HepG2 (cell line): ENCODE measurements at regions not wholly inside any gene's neighbourhood (a gene's known extent, or its start where the extent isn't known, plus 50 kb on each side); places are given as distances from the start of the nearest gene placed in this dataset.

Experiments used
- ATAC-seq: fragments of 200-7000 bp; cut with Tn5 transposase; 3 replicates; pipeline ENCODE4 v1.9.1; 2020; ENCODE audit warnings: mild to moderate bottlenecking, moderate library complexity
- BruUV-seq: library from RNA; stranded (reverse); fragments of 400-500 nt; replicated peaks from 2 replicates; lab custom pipeline; 2021; lab: Mats Ljungman, UMichigan
- CTCF ChIA-PET: fragments of 300-600 bp; formaldehyde crosslinking; extraction: SDS; loops from one replicate; lab custom pipeline; 2021; ENCODE audit warnings: low total read pairs, inconsistent platforms, low intra/inter-chr PET ratio; lab: Yijun Ruan, JAX
- POLR2A ChIA-PET: fragments of 350-600 bp; sonication (Branson Sonifier 250); formaldehyde crosslinking; loops from one replicate; lab custom pipeline; 2020; ENCODE audit warnings: antibody characterized with exemption, inconsistent platforms; lab: Yijun Ruan, JAX
- DNase-seq: peaks from one replicate; pipeline ENCODE4 v3.0.0-alpha.2; 2015; ENCODE audit warnings: low spot score
- FAIRE-seq: peaks from 3 replicates; lab custom pipeline; 2011; peaks lifted over from hg19 to GRCh38; lab: Jason Lieb, UNC
- H2AFZ ChIP-seq: one replicate; pipeline ENCODE4 v1.6.1; 2011; ENCODE audit warnings: low read length, inconsistent platforms
- H3K27ac ChIP-seq: fragments of 300-600 bp; 3 replicates; pipeline ENCODE4 v1.8.0; 2011; ENCODE audit warnings: mixed run types, mild to moderate bottlenecking, mixed read lengths, low read length, inconsistent platforms; ENCODE audit not compliant: insufficient read depth; ENCODE audit errors: extremely low read length
- H3K27me3 ChIP-seq, 2 experiments: fragments of 200-600 bp in 1 of 2; 2 replicates in 1 of 2; 3 replicates in 1 of 2; pipeline versions ENCODE4 v1.6.0 to v1.8.0; 2011; ENCODE audit warnings: low read length in 2 of 2, mild to moderate bottlenecking in 2 of 2, moderate library complexity in 2 of 2, inconsistent platforms in 1 of 2; ENCODE audit not compliant: insufficient read depth in 2 of 2, control insufficient read depth in 1 of 2
- H3K36me3 ChIP-seq, 2 experiments: fragments of 200-600 bp in 1 of 2; replicated peaks in 1 of 2; 2 replicates in 1 of 2; 3 replicates in 1 of 2; pipeline versions ENCODE4 v1.5.1 to v1.8.0; 2011; ENCODE audit warnings: low read length in 2 of 2, inconsistent platforms in 1 of 2; ENCODE audit not compliant: insufficient read depth in 2 of 2, control insufficient read depth in 1 of 2
- H3K4me1 ChIP-seq: 2 replicates; pipeline ENCODE4 v1.5.1; 2012; ENCODE audit warnings: low read length, inconsistent platforms; ENCODE audit not compliant: insufficient read depth
- H3K4me2 ChIP-seq: 2 replicates; pipeline ENCODE4 v1.6.0; 2011; ENCODE audit warnings: low read depth, low read length, inconsistent platforms
- H3K4me3 ChIP-seq, 3 experiments: fragments of 200-600 bp in 1 of 3; sonication (generic), shearing (Covaris generic) in 1 of 3; replicated peaks in 1 of 3; 2 replicates each; pipeline ENCODE4 v1.5.1; 2011 to 2016; ENCODE audit warnings: low read length in 3 of 3, inconsistent platforms in 2 of 3, low read depth in 2 of 3, mild to moderate bottlenecking in 2 of 3, control low read depth in 1 of 3, mixed read lengths in 1 of 3; ENCODE audit not compliant: insufficient read depth in 1 of 3
- H3K79me2 ChIP-seq: one replicate; pipeline ENCODE4 v1.6.1; 2011; ENCODE audit warnings: low read length, inconsistent platforms; ENCODE audit not compliant: insufficient read depth
- H3K9ac ChIP-seq: 2 replicates; pipeline ENCODE4 v1.6.0; 2011; ENCODE audit warnings: mild to moderate bottlenecking, low read depth, low read length, inconsistent platforms; ENCODE audit not compliant: insufficient read depth
- H3K9me3 ChIP-seq: 2 replicates; pipeline ENCODE4 v1.5.1; 2012; ENCODE audit warnings: mild to moderate bottlenecking, low read length
- H4K20me1 ChIP-seq: 2 replicates; pipeline ENCODE4 v1.6.0; 2011; ENCODE audit warnings: inconsistent platforms, mild to moderate bottlenecking, low read length, moderate library complexity; ENCODE audit not compliant: insufficient read depth
- BRD4 ChIP-seq: sonication (generic); formaldehyde crosslinking; IDR thresholded peaks from 2 replicates; pipeline ENCODE4 v1.4.0; 2020; ENCODE audit warnings: missing genetic modification reagents
- HNRNPH1 ChIP-seq: fragments of 200-400 bp; formaldehyde crosslinking; optimal IDR thresholded peaks from 2 replicates; pipeline ENCODE3; 2017; ENCODE audit warnings: mild to moderate bottlenecking, low read depth, low read length
- HNRNPL ChIP-seq: fragments of 200-400 bp; formaldehyde crosslinking; IDR thresholded peaks from 2 replicates; pipeline ENCODE4 v1.6.1; 2017; ENCODE audit warnings: mild to moderate bottlenecking, low read depth, low read length
- KLF11 ChIP-seq: IDR thresholded peaks from 2 replicates; pipeline ENCODE4 v1.6.1; 2016; ENCODE audit warnings: missing compliant biosample characterization
- MAFG ChIP-seq: sonication (generic); formaldehyde crosslinking; IDR thresholded peaks from 2 replicates; pipeline ENCODE4 v1.5.1; 2020; ENCODE audit warnings: mild to moderate bottlenecking, missing genetic modification reagents
- NPAS2 ChIP-seq: sonication (generic); formaldehyde crosslinking; IDR thresholded peaks from 2 replicates; pipeline ENCODE4 v1.8.0; 2022; ENCODE audit warnings: mild to moderate bottlenecking, missing genetic modification reagents, borderline replicate concordance
- POLR2AphosphoS2 ChIP-seq: IDR thresholded peaks from 2 replicates; pipeline ENCODE4 v1.6.1; 2011; ENCODE audit warnings: low read depth, low read length, improper control_type of control experiment
- TBX3 ChIP-seq: fragments of 450-650 bp; IDR thresholded peaks from 2 replicates; pipeline ENCODE4 v1.6.1; 2017; ENCODE audit warnings: antibody characterized with exemption, mild to moderate bottlenecking, inconsistent platforms, borderline replicate concordance
- ZBTB7B ChIP-seq: sonication (generic); formaldehyde crosslinking; IDR thresholded peaks from 2 replicates; pipeline ENCODE4 v1.4.0; 2020; ENCODE audit warnings: missing genetic modification reagents
- ZNF343 ChIP-seq: sonication (generic); formaldehyde crosslinking; IDR thresholded peaks from 2 replicates; pipeline ENCODE4 v1.4.0; 2020; ENCODE audit warnings: mild to moderate bottlenecking, missing genetic modification reagents
- ZNF558 ChIP-seq: sonication (generic); formaldehyde crosslinking; IDR thresholded peaks from 2 replicates; pipeline ENCODE4 v1.9.0; 2022; ENCODE audit warnings: mild to moderate bottlenecking, missing genetic modification reagents, borderline replicate concordance
- ZNF652 ChIP-seq: IDR thresholded peaks from 2 replicates; pipeline ENCODE4 v1.6.1; 2016; ENCODE audit warnings: low read depth, borderline replicate concordance
- ZNF878 ChIP-seq: sonication (generic); formaldehyde crosslinking; IDR thresholded peaks from 2 replicates; pipeline ENCODE4 v1.8.1; 2023; ENCODE audit warnings: mild to moderate bottlenecking, missing genetic modification reagents, moderate library complexity
- WGBS: methylation state at CpG from one replicate; pipeline ENCODE4 v1.1.6; 2017; ENCODE audit warnings: low lambda C conversion rate; 5-methylcytosine and 5-hydroxymethylcytosine counted together
- in situ Hi-C: cut with HindIII; loops from 2 replicates; pipeline ENCODE4 v1.10.0; 2017; ENCODE audit warnings: low pct_unique_long_range_greater_than_20kb; ENCODE audit not compliant: extremely low pct_ligation_motif_present
- intact Hi-C: fragments of 100-400 bp; cut with micrococcal nuclease; formaldehyde crosslinking; loops from one replicate; pipeline ENCODE4 v1.10.0; 2022; ENCODE audit not compliant: unreplicated experiment
- TF ChIP-seq, protein P1 (sequence below): sonication (generic); formaldehyde crosslinking; IDR thresholded peaks from 2 replicates; pipeline ENCODE4 v1.4.0; 2020; ENCODE audit warnings: missing genetic modification reagents
- TF ChIP-seq, protein P2 (sequence below): sonication (generic); formaldehyde crosslinking; IDR thresholded peaks from 2 replicates; pipeline ENCODE4 v1.5.1; 2020; ENCODE audit warnings: missing genetic modification reagents, mild to moderate bottlenecking, borderline replicate concordance

DNA sequence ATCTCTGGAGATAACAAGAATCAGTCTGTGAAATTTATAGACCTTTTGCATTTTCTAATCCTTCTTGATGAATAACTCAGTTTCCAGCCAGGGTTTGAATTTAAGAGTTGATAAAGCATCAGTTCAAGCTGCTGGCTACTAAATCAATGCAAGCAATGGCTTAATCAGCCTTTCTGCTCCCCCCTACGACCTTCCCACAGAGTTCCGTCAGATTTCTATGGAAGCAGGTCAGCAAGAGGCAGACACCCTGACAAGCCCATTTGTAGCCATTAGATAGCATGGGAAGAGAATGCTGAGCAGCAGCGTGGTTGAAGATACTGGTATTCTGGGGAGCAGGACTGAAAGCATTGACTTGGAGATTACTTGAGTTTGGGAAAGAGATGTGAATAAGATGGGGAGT is 868.1 kb downstream of the KCNJ2 start:
- Histone ChIP-seq H3K79me2 (no peaks in the 10 kb centered on the region), H3K4me2 (no peak overlapping the region), H3K27ac (no peak overlapping the region), H2AFZ (no peak overlapping the region), H3K4me3 (no peak overlapping the region), H4K20me1 (no peaks in the 10 kb centered on the region), H3K4me1 (no peaks in the 10 kb centered on the region), H3K9ac (no peak overlapping the region), H3K36me3 (no peaks in the 10 kb centered on the region), H3K9me3 (peaks cover 87% of the 10 kb centered on the region), H3K27me3 (no peaks in the 10 kb centered on the region)
- WGBS = 6% methylated on average over 3 of the region's 3 CpGs
- CTCF ChIA-PET = no interaction called here
- ATAC-seq (no peak), FAIRE-seq (no peak), DNase-seq (no peak)
- POLR2A ChIA-PET = no interaction called here
- TF ChIP-seq ZBTB7B (no peak), ZNF652 (CRISPR knock-in tag) (no peak), MAFG (no peak), ZNF878 (CRISPR knock-in tag) (no peak), HNRNPL (no peak), BRD4 (CRISPR knock-in tag) (no peak), ZNF558 (no peak), NPAS2 (no peak)
- intact Hi-C loops = no loop called here
- in situ Hi-C loops = no loop called here
- no TSS peak for BruUV-seq

GRCh38 chr17:71039391-71039790 is 870.1 kb downstream of the KCNJ2 start:
- BruUV-seq = no TSS peak
- H2AFZ ChIP-seq = no peak overlapping the region
- H3K79me2 ChIP-seq = no peaks in the 10 kb centered on the region
- FAIRE-seq = no peak
- peaks cover 81% of the 10 kb centered on the region for H3K9me3 ChIP-seq
- H3K27me3 ChIP-seq = no peaks in the 10 kb centered on the region
- CTCF ChIA-PET = no interaction called here
- no peak overlapping the region for H3K9ac ChIP-seq
- no peak overlapping the region for H3K4me2 ChIP-seq
- in situ Hi-C loops = no loop called here
- ATAC-seq = no peak
- POLR2A ChIA-PET = no interaction called here
- H3K27ac ChIP-seq = no peak overlapping the region
- no peaks in the 10 kb centered on the region for H3K4me1 ChIP-seq
- DNase-seq = no peak
- 6% methylated on average over 4 of the region's 4 CpGs for WGBS
- intact Hi-C loops = no loop called here
- H4K20me1 ChIP-seq = no peaks in the 10 kb centered on the region
- no peaks in the 10 kb centered on the region for H3K36me3 ChIP-seq
- no peak overlapping the region for H3K4me3 ChIP-seq
- no peak for TF ChIP-seq ZNF343 (CRISPR knock-in tag)
- TF ChIP-seq TBX3 = no peak
- no peak for TF ChIP-seq HNRNPH1
- no peak for TF ChIP-seq KLF11 (CRISPR knock-in tag)
- no peak for TF ChIP-seq ZNF878 (CRISPR knock-in tag)
- no peak for TF ChIP-seq POLR2AphosphoS2
- TF ChIP-seq, protein P1, sequence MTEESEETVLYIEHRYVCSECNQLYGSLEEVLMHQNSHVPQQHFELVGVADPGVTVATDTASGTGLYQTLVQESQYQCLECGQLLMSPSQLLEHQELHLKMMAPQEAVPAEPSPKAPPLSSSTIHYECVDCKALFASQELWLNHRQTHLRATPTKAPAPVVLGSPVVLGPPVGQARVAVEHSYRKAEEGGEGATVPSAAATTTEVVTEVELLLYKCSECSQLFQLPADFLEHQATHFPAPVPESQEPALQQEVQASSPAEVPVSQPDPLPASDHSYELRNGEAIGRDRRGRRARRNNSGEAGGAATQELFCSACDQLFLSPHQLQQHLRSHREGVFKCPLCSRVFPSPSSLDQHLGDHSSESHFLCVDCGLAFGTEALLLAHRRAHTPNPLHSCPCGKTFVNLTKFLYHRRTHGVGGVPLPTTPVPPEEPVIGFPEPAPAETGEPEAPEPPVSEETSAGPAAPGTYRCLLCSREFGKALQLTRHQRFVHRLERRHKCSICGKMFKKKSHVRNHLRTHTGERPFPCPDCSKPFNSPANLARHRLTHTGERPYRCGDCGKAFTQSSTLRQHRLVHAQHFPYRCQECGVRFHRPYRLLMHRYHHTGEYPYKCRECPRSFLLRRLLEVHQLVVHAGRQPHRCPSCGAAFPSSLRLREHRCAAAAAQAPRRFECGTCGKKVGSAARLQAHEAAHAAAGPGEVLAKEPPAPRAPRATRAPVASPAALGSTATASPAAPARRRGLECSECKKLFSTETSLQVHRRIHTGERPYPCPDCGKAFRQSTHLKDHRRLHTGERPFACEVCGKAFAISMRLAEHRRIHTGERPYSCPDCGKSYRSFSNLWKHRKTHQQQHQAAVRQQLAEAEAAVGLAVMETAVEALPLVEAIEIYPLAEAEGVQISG (CRISPR knock-in tag) = no peak
- TF ChIP-seq, protein P2, sequence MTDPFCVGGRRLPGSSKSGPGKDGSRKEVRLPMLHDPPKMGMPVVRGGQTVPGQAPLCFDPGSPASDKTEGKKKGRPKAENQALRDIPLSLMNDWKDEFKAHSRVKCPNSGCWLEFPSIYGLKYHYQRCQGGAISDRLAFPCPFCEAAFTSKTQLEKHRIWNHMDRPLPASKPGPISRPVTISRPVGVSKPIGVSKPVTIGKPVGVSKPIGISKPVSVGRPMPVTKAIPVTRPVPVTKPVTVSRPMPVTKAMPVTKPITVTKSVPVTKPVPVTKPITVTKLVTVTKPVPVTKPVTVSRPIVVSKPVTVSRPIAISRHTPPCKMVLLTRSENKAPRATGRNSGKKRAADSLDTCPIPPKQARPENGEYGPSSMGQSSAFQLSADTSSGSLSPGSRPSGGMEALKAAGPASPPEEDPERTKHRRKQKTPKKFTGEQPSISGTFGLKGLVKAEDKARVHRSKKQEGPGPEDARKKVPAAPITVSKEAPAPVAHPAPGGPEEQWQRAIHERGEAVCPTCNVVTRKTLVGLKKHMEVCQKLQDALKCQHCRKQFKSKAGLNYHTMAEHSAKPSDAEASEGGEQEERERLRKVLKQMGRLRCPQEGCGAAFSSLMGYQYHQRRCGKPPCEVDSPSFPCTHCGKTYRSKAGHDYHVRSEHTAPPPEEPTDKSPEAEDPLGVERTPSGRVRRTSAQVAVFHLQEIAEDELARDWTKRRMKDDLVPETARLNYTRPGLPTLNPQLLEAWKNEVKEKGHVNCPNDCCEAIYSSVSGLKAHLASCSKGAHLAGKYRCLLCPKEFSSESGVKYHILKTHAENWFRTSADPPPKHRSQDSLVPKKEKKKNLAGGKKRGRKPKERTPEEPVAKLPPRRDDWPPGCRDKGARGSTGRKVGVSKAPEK = no peak
